Heart left ventricle (tissue), 16 donors: ENCODE measurements at regions not wholly inside any gene's neighbourhood (a gene's known extent, or its start where the extent isn't known, plus 50 kb on each side); places are given as distances from the start of the nearest gene placed in this dataset.

ENCODE experiments used
- ATAC-seq, 4 donors: fragments of 200-7000 bp; cut with Tn5 transposase; one replicate each; pipeline ENCODE4 v1.9.1; 2020 to 2022; ENCODE audit warnings: moderate library complexity in 4 of 4, mild to moderate bottlenecking in 3 of 4, moderate number of reproducible peaks in 1 of 4
- DNase-seq, 5 donors: peaks; one replicate each; pipeline ENCODE4 v3.0.0-alpha.2; 2020
- H3K27ac ChIP-seq, 12 donors: fragments of 200-600 bp; sonication (generic) in 4 of 12; one replicate each; pipeline versions ENCODE4 v1.5.0 to v1.8.0; 2016 to 2022; ENCODE audit warnings: mild to moderate bottlenecking in 2 of 12
- H3K27me3 ChIP-seq, 9 donors: fragments of 200-600 bp; sonication (generic) in 2 of 9; one replicate each; pipeline versions ENCODE4 v1.5.1 to v1.8.0; 2016 to 2022; ENCODE audit warnings: mild to moderate bottlenecking in 3 of 9
- H3K36me3 ChIP-seq, 9 donors: fragments of 200-600 bp; sonication (generic) in 2 of 9; one replicate each; pipeline versions ENCODE4 v1.5.0 to v1.8.0; 2018 to 2022; ENCODE audit warnings: mild to moderate bottlenecking in 2 of 9
- H3K4me1 ChIP-seq, 12 donors: fragments of 200-600 bp; sonication (generic) in 4 of 12; one replicate each; pipeline versions ENCODE4 v1.5.0 to v1.8.0; 2016 to 2022; ENCODE audit warnings: mild to moderate bottlenecking in 3 of 12
- H3K4me3 ChIP-seq, 12 donors: fragments of 200-600 bp; sonication (generic) in 4 of 12; one replicate each; pipeline versions ENCODE4 v1.5.0 to v1.8.0; 2017 to 2022; ENCODE audit warnings: mild to moderate bottlenecking in 9 of 12, moderate library complexity in 4 of 12
- H3K9me3 ChIP-seq, 12 donors: fragments of 200-600 bp; sonication (generic) in 4 of 12; one replicate each; pipeline versions ENCODE4 v1.5.0 to v1.8.0; 2016 to 2022; ENCODE audit warnings: mild to moderate bottlenecking in 1 of 12
- POLR2A ChIP-seq, 2 donors: fragments of 450-650 bp; IDR thresholded peaks; one replicate each; pipeline ENCODE4 v1.6.1; 2017; ENCODE audit warnings: antibody characterized with exemption in 2 of 2, mild to moderate bottlenecking in 2 of 2, moderate library complexity in 2 of 2
- WGBS, 4 donors: extraction: QIAGEN DNeasy Blood & Tissue Kit in 2 of 4; methylation state at CpG; one replicate each; pipeline versions ENCODE4 v1.1.5 to v1.1.7; 2013 to 2018; 5-methylcytosine and 5-hydroxymethylcytosine counted together
- intact Hi-C, 10 donors: fragments of 100-400 bp; cut with DNase I; formaldehyde crosslinking; loops; one replicate each; pipeline versions ENCODE4 v1.11.1 to v1.14.2; 2022
- TF ChIP-seq, protein P1 (sequence below), 12 donors: fragments of 200-600 bp; sonication (generic) in 4 of 12; IDR thresholded peaks; one replicate each; pipeline versions ENCODE4 v1.5.0 to v1.8.0; 2018 to 2022; ENCODE audit warnings: antibody characterized with exemption in 12 of 12, mild to moderate bottlenecking in 5 of 12
- donor health status: ischemic (EF 13 %, LVEDD 7.1; RV severe dilation, severe dysfunction).
- donor health status: healthy with polysubstance abuse.
- donor health status: DM: no; HTN: yes; CAD: no.
- donor health status: DM: no; HTN: no; CAD: no.
- donor health status: ischemic (EF 25% LVEDD 6.9; RV normal size, moderate dysfunction).
- donor health status: ischemic (EF 25% LVEDD 5.7; RV mildly dilated, moderate dysfunction).
- donor health status: healthy.
- donor health status: DM: yes; HTN: yes; CAD: no.
- donor health status: ischemic (EF 35%, LVEDD 5.7; RV mildly dilated, moderate dysfunction).
- donor health status: nonischemic (EF 11% LVEDD 7.7; RV severe dilation, severe dysfunction).
- donor health status: DM: yes; HTN: yes; CAD: no.
- donor health status: PGD.
- donor health status: ischemic (EF 29% LVEDD 5.4; RV normal size, mild dysfunction).
- donor health status: nonischemic (EF 23%, LVEDD 6.1; RV moderate dilation, normal function).

DNA sequence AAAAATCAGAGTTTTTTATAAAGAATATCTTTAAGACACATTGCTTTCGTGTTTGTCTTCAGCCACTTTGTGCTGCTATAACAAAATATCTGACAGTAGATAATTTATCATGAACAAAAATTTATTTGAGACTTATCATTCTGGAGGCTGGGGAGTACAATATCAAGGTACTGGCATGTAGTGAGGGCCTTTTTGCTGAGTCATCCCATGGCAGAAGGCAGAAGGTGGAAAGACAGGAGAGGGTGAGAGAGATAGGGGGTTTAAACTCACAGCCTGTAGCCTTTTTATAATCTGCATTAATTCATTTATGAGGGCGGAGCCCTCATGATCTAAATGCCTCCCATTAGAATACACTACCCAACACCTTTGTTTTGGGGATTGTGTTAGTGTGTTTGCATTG lies 431.2 kb upstream of the FAM47C start:
- DNase-seq (no peak), ATAC-seq (no peak)
- Histone ChIP-seq H3K27ac (no peak overlapping the region), H3K36me3 (no peaks in the 10 kb centered on the region), H3K4me3 (no peak overlapping the region), H3K4me1 (no peaks in the 10 kb centered on the region), H3K9me3 (no peaks in the 10 kb centered on the region), H3K27me3 (peaks cover 0 to 6% (median 0%) of the 10 kb centered on the region in 9 donors)
- intact Hi-C loops, result loop anchor here in 1 of 10 donors (10.0 kb wide), 1 partner anchor 58 kb away; no protein-coding TSS in a partner anchor
- WGBS, 4 donors, result 52 to 84% (median 70%) methylated on average over 2 of the region's 2 CpGs
- no peak for TF ChIP-seq POLR2A (IDR thresholded peaks at IDR 0.05)

DNA sequence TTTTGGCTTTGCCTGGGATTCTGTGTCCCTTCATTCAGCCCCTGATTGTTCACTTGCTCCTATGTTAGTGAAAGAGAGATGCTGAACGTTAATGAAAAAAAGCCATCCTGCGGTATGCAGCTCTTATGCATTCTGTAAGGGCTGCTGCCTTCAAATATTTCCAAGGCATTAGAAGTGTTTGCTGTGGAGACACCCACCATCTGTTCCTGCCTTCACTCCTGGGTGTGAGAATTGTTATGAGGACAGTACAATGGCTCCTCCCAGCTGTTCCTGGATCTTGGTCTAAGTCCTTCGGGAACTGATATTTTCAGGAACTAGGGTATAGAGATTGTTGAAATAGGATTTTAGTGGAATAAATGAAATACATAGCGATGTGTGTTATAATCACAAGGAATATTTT lies 427.1 kb upstream of the FAM47C start:
- Histone ChIP-seq H3K36me3 (no peaks in the 10 kb centered on the region), H3K9me3 (no peaks in the 10 kb centered on the region), H3K27ac (no peak overlapping the region), H3K27me3 (peaks cover 0 to 6% (median 0%) of the 10 kb centered on the region in 9 donors), H3K4me3 (no peak overlapping the region), H3K4me1 (no peaks in the 10 kb centered on the region)
- TF ChIP-seq, protein P1, sequence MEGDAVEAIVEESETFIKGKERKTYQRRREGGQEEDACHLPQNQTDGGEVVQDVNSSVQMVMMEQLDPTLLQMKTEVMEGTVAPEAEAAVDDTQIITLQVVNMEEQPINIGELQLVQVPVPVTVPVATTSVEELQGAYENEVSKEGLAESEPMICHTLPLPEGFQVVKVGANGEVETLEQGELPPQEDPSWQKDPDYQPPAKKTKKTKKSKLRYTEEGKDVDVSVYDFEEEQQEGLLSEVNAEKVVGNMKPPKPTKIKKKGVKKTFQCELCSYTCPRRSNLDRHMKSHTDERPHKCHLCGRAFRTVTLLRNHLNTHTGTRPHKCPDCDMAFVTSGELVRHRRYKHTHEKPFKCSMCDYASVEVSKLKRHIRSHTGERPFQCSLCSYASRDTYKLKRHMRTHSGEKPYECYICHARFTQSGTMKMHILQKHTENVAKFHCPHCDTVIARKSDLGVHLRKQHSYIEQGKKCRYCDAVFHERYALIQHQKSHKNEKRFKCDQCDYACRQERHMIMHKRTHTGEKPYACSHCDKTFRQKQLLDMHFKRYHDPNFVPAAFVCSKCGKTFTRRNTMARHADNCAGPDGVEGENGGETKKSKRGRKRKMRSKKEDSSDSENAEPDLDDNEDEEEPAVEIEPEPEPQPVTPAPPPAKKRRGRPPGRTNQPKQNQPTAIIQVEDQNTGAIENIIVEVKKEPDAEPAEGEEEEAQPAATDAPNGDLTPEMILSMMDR (IDR thresholded peaks at IDR 0.05), result no peak
- no peak for TF ChIP-seq POLR2A (IDR thresholded peaks at IDR 0.05)
- WGBS, 4 donors, result 64 to 76% (median 73%) methylated on average over 4 of the region's 4 CpGs
- intact Hi-C loops, result no loop called here
- DNase-seq (no peak), ATAC-seq (no peak)

DNA sequence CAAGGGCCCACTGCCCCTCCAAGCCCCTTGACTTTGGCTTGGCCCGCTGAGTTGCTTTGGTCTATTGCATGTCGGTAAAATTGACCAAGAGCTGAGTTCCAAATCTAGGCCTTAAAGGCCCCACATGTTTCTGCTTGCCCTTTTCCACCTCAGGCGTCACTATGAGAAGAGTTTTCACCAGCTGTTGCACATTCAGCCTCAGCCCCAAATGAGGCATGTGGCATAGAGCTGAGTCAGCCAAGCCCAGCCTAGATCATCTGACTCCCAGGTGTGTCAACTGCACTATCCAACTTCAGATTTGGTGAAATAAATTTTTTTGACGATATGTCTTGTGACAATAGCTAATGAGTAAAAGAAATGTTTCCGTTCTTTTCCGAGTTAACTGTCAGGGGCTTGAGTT lies 424.5 kb upstream of the FAM47C start:
- intact Hi-C loops, result no loop called here
- Histone ChIP-seq H3K27me3 (peaks cover 0 to 6% (median 0%) of the 10 kb centered on the region in 9 donors), H3K36me3 (no peaks in the 10 kb centered on the region), H3K4me1 (no peaks in the 10 kb centered on the region), H3K9me3 (no peaks in the 10 kb centered on the region), H3K4me3 (no peak overlapping the region), H3K27ac (no peak overlapping the region)
- ATAC-seq (no peak), DNase-seq (no peak)
- 80 to 95% (median 89%) methylated on average over 6 of the region's 6 CpGs for WGBS, 4 donors
- TF ChIP-seq POLR2A (IDR thresholded peaks at IDR 0.05), result no peak

DNA sequence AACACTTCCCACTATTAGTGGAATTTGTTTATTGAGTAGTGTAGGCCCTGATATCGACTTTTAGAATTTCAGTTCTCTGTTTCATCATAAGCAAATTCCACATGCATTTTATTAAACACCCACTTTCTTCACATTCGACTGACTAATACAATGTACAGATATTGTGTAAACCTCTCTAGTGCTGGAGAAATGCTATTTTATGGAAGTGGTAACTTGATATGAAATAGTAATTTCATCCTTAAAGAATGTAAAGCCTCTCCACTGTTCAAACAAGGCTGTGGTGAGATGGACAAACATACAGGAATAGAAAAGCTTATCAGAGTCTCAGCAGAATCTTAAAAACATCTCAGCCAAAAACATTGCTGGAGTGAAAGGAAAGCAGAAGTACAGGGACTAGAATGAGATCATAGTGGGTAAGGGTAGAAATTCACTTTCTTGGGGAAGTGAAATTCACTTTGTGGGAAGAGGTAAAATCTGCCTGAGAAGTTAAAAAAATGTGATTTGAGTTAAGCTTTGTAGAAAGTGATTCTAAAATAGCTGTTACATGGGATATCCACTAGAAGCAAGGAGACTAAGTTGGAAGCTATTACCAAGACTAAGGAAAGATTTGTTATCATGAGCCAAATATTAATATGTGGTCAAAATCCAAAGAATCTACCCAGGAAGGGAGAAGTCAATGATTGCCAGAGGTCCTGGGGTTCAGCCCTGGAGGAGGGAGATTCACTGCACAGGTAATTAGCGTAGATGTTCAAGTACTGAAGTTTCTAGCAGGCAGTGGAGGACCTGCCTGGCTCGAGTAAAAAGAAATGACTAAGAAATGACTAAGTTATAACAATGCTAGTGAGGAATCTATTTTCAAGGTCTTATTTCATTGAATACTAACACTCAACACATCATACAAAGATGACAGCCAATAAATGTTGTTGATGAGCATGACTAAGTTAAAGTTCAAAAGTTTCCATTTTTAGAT lies 398.3 kb upstream of the FAM47C start:
- H3K9me3 ChIP-seq, result no peaks in the 10 kb centered on the region
- H3K27me3 ChIP-seq, result peaks cover 0 to 4% (median 0%) of the 10 kb centered on the region in 9 donors
- H3K27ac ChIP-seq, result no peak overlapping the region
- intact Hi-C loops, result no loop called here
- 60 to 74% (median 65%) methylated on average over 4 of the region's 4 CpGs for WGBS, 4 donors
- H3K36me3 ChIP-seq, result no peaks in the 10 kb centered on the region
- H3K4me1 ChIP-seq, result no peaks in the 10 kb centered on the region
- DNase-seq (no peak), ATAC-seq (no peak)
- TF ChIP-seq, protein P1 (IDR thresholded peaks at IDR 0.05), result no peak
- TF ChIP-seq POLR2A (IDR thresholded peaks at IDR 0.05), result no peak
- no peak overlapping the region for H3K4me3 ChIP-seq

DNA sequence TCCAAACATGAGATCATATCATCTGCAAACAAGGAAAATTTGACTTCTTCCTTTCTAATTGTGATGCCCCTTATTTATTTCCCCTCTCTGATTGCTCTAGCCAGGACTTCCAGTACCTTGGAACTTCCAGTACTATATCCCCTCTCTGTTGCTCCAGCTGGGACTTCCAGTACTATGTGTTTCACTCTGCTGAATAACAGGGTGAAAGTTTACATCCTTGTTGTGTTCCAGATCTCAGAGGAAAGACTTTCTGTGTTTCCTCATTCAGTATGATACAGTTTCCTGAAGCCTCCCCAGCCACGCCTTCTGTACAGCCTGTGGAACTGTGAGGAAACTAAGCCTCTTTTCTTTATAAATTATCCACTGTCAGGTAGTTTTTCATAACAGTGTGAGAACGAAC lies 381.3 kb upstream of the FAM47C start:
- intact Hi-C loops, result no loop called here
- Histone ChIP-seq H3K36me3 (no peaks in the 10 kb centered on the region), H3K27ac (no peak overlapping the region), H3K9me3 (no peaks in the 10 kb centered on the region), H3K4me1 (no peaks in the 10 kb centered on the region), H3K4me3 (no peak overlapping the region), H3K27me3 (no peaks in the 10 kb centered on the region)
- no peak for TF ChIP-seq POLR2A (IDR thresholded peaks at IDR 0.05)
- peak in 3 of 4 donors; percentile 42 to 46 (median 42) for ATAC-seq
- DNase-seq, result no peak
- 41 to 61% (median 53%) methylated on average over 2 of the region's 2 CpGs for WGBS, 4 donors
